DMS153 (cell line): ENCODE measurements at regions not wholly inside any gene's neighbourhood (a gene's known extent, or its start where the extent isn't known, plus 50 kb on each side); places are given as distances from the start of the nearest gene placed in this dataset.

Source experiments
- DNase-seq: peaks from one replicate; lab custom pipeline; 2025; lab: John Stamatoyannopoulos, UW

GRCh38 chr13:99436686-99437416, 64.4 kb upstream of the TM9SF2 start:
- peak; percentile 28 for DNase-seq

- DNase-seq, result no peak
These were observed 62.2 kb upstream of the TM9SF2 start for GRCh38 chr13:99439048-99439447.

GRCh38 chr13:99439850-99440604, 61.2 kb upstream of the TM9SF2 start:
- no peak for DNase-seq

GRCh38 chr13:99442273-99442895, 58.9 kb upstream of the TM9SF2 start:
- no peak for DNase-seq

- no peak for DNase-seq
These were observed 55.0 kb upstream of the TM9SF2 start for GRCh38 chr13:99446242-99446641.

GRCh38 chr13:99448546-99448945, 52.7 kb upstream of the TM9SF2 start:
- no peak for DNase-seq

- no peak for DNase-seq
These were observed 50.9 kb upstream of the TM9SF2 start for GRCh38 chr13:99450416-99450815.
